IMR-90 (cell line): ENCODE measurements at regions not wholly inside any gene's neighbourhood (a gene's known extent, or its start where the extent isn't known, plus 50 kb on each side); places are given as distances from the start of the nearest gene placed in this dataset.
"Not testable (repeated sequence)": the region's sequence is repeated elsewhere in the genome, so short reads cannot be mapped to it uniquely, and the experiment has no call there.

Experiments used
- ATAC-seq: fragments of 200-7000 bp; cut with Tn5 transposase; 2 replicates; pipeline ENCODE4 v1.9.1; 2020; ENCODE audit warnings: low read depth, mild to moderate bottlenecking, moderate library complexity
- BruUV-seq: library from RNA; stranded (reverse); fragments of 400-500 nt; replicated peaks from 2 replicates; lab custom pipeline; 2021; lab: Mats Ljungman, UMichigan
- CTCF ChIA-PET: fragments of 300-600 bp; formaldehyde crosslinking; extraction: SDS; loops from one replicate; lab custom pipeline; 2021; ENCODE audit warnings: antibody characterized with exemption; lab: Yijun Ruan, JAX
- POLR2A ChIA-PET: fragments of 300-600 bp; sonication (Branson Sonifier 250); formaldehyde crosslinking; loops from one replicate; lab custom pipeline; 2022; ENCODE audit warnings: antibody characterized with exemption; ENCODE audit not compliant: unreplicated experiment; lab: Charles Lee
- DNase-seq: peaks from one replicate; pipeline ENCODE4 v3.0.0; 2013
- H2AFZ ChIP-seq: replicated peaks from 2 replicates; pipeline ENCODE3; 2013; ENCODE audit warnings: low read length, mild to moderate bottlenecking; ENCODE audit not compliant: poor library complexity
- H2AK5ac ChIP-seq: 2 replicates; pipeline ENCODE4 v1.6.1; 2013; ENCODE audit warnings: low read depth, low read length, inconsistent platforms
- H2AK9ac ChIP-seq: replicated peaks from 2 replicates; pipeline ENCODE3; 2013; ENCODE audit warnings: mild to moderate bottlenecking, low read depth, low read length, moderate library complexity; ENCODE audit not compliant: poor library complexity
- H2BK120ac ChIP-seq: 2 replicates; pipeline ENCODE4 v1.6.1; 2013; ENCODE audit warnings: low read depth, low read length, inconsistent platforms
- H2BK15ac ChIP-seq: 3 replicates; pipeline ENCODE4 v1.6.1; 2013; ENCODE audit warnings: low read depth, low read length, inconsistent platforms
- H2BK20ac ChIP-seq: 2 replicates; pipeline ENCODE4 v1.6.1; 2013; ENCODE audit warnings: low read depth, mild to moderate bottlenecking, inconsistent platforms, low read length, moderate library complexity
- H2BK5ac ChIP-seq: 2 replicates; pipeline ENCODE4 v1.6.1; 2013; ENCODE audit warnings: mild to moderate bottlenecking, low read depth, low read length, inconsistent platforms; ENCODE audit not compliant: poor library complexity, severe bottlenecking
- H3K14ac ChIP-seq: replicated peaks from 2 replicates; pipeline ENCODE4 v1.6.1; 2013; ENCODE audit warnings: low read depth, low read length, inconsistent platforms
- H3K18ac ChIP-seq: 2 replicates; pipeline ENCODE4 v1.6.1; 2013; ENCODE audit warnings: low read depth, low read length, control low read depth
- H3K23ac ChIP-seq: 2 replicates; pipeline ENCODE4 v1.6.1; 2013; ENCODE audit warnings: low read depth, low read length, inconsistent platforms
- H3K27ac ChIP-seq: 2 replicates; pipeline ENCODE4 v1.5.1; 2013; ENCODE audit warnings: mild to moderate bottlenecking, control low read depth, low read length; ENCODE audit not compliant: insufficient read depth
- H3K27me3 ChIP-seq: 2 replicates; pipeline ENCODE4 v1.6.1; 2013; ENCODE audit warnings: low read length; ENCODE audit not compliant: control insufficient read depth, insufficient read depth
- H3K36me3 ChIP-seq: 2 replicates; pipeline ENCODE4 v1.6.1; 2013; ENCODE audit warnings: low read length, mixed read lengths; ENCODE audit not compliant: control insufficient read depth, insufficient read depth
- H3K4ac ChIP-seq: 2 replicates; pipeline ENCODE4 v1.6.1; 2013; ENCODE audit warnings: low read depth, low read length, inconsistent platforms
- H3K4me1 ChIP-seq: 2 replicates; pipeline ENCODE4 v1.6.1; 2013; ENCODE audit warnings: low read length, mixed read lengths; ENCODE audit not compliant: control insufficient read depth, insufficient read depth
- H3K4me2 ChIP-seq: 2 replicates; pipeline ENCODE4 v1.6.1; 2013; ENCODE audit warnings: low read depth, mild to moderate bottlenecking, control low read depth, low read length, moderate library complexity
- H3K4me3 ChIP-seq: 2 replicates; pipeline ENCODE4 v1.5.1; 2013; ENCODE audit warnings: low read depth, mild to moderate bottlenecking, control low read depth, low read length, moderate library complexity; ENCODE audit not compliant: insufficient read depth
- H3K56ac ChIP-seq: 2 replicates; pipeline ENCODE4 v1.6.1; 2013; ENCODE audit warnings: low read length, inconsistent platforms; ENCODE audit not compliant: insufficient read depth; ENCODE audit errors: extremely low read depth
- H3K79me1 ChIP-seq, 2 experiments: 2 replicates each; pipeline ENCODE4 v1.6.1; 2013; ENCODE audit warnings: low read length in 2 of 2, inconsistent platforms in 1 of 2, low read depth in 1 of 2
- H3K9ac ChIP-seq: 2 replicates; pipeline ENCODE4 v1.6.1; 2013; ENCODE audit warnings: low read depth, low read length, control low read depth
- H3K9me1 ChIP-seq: 2 replicates; pipeline ENCODE4 v1.6.1; 2013; ENCODE audit warnings: low read length, inconsistent platforms; ENCODE audit not compliant: insufficient read depth
- H3K9me3 ChIP-seq: 2 replicates; pipeline ENCODE4 v1.6.1; 2013; ENCODE audit warnings: low read length; ENCODE audit not compliant: control insufficient read depth, insufficient read depth
- H4K20me1 ChIP-seq: 2 replicates; pipeline ENCODE4 v1.6.1; 2013; ENCODE audit warnings: low read length, inconsistent platforms; ENCODE audit not compliant: insufficient read depth
- H4K5ac ChIP-seq: 2 replicates; pipeline ENCODE4 v1.6.1; 2013; ENCODE audit warnings: mild to moderate bottlenecking, low read depth, low read length, control low read depth
- H4K8ac ChIP-seq, 2 experiments: 2 replicates each; pipeline ENCODE4 v1.6.1; 2013; ENCODE audit warnings: low read depth in 2 of 2, low read length in 2 of 2, control low read depth in 1 of 2, inconsistent platforms in 1 of 2
- H4K91ac ChIP-seq: 2 replicates; pipeline ENCODE4 v1.6.1; 2013; ENCODE audit warnings: low read depth, low read length, inconsistent platforms; ENCODE audit not compliant: insufficient read depth
- WGBS, 2 experiments: methylation state at CpG; one replicate each; pipeline versions ENCODE4 v1.1.5 to v1.1.7; 2013; ENCODE audit warnings: missing lambda C conversion rate in 2 of 2; ENCODE audit not compliant: insufficient read length in 1 of 2; ENCODE audit errors: extremely low coverage in 2 of 2; 5-methylcytosine and 5-hydroxymethylcytosine counted together
- dilution Hi-C: fragments of 300-500 bp; cut with HindIII; formaldehyde crosslinking; loops from one replicate; pipeline ENCODE4 v1.14.3; 2018; ENCODE audit warnings: low sequenced_read_pairs; ENCODE audit not compliant: unreplicated experiment
- in situ Hi-C: fragments of 300-500 bp; cut with MboI; formaldehyde crosslinking; loops from 3 replicates; pipeline ENCODE4 v1.14.3; 2019; ENCODE audit warnings: low sequenced_read_pairs, inconsistent platforms, mixed read lengths
- intact Hi-C: fragments of 100-400 bp; cut with micrococcal nuclease; formaldehyde crosslinking; loops from 2 replicates; pipeline ENCODE4 v1.10.0; 2022

- intact Hi-C loops, H3K9me1 ChIP-seq, H3K9ac ChIP-seq, H3K4me2 ChIP-seq, H2BK5ac ChIP-seq, H2AK5ac ChIP-seq, H3K56ac ChIP-seq, H3K36me3 ChIP-seq, in situ Hi-C loops, H3K23ac ChIP-seq, H2BK15ac ChIP-seq, H2AFZ ChIP-seq, H3K18ac ChIP-seq, H3K14ac ChIP-seq, H4K20me1 ChIP-seq, H4K5ac ChIP-seq, H3K9me3 ChIP-seq, H2BK120ac ChIP-seq, CTCF ChIA-PET, dilution Hi-C loops, H3K4me1 ChIP-seq, H3K4ac ChIP-seq, H4K91ac ChIP-seq, H3K27ac ChIP-seq, H4K8ac ChIP-seq, DNase-seq, H3K27me3 ChIP-seq, H3K79me1 ChIP-seq, H2BK20ac ChIP-seq, POLR2A ChIA-PET, ATAC-seq, H3K4me3 ChIP-seq, BruUV-seq, H2AK9ac ChIP-seq: not testable (repeated sequence)
- 67% methylated on average over 6 of the region's 15 CpGs; no CpG with 5 or more reads in 1 of the 2 experiments for WGBS, 2 experiments
These were observed 466.8 kb downstream of the BCKDHB start for GRCh38 chr6:80573320-80573719.
